ENCODE measurements at regions not wholly inside any gene's neighbourhood (a gene's known extent, or its start where the extent isn't known, plus 50 kb on each side); places are given as distances from the start of the nearest gene placed in this dataset.

- TF ChIP-seq POLR2A (IDR thresholded peaks at IDR 0.05) (no peak), CTCF (IDR thresholded peaks at IDR 0.05) (no peak)
Observed at GRCh38 chr6:144749263-144749662, 464.1 kb downstream of the UTRN start.

Measured in upper lobe of left lung (tissue), 4 donors.